ENCODE measurements at regions not wholly inside any gene's neighbourhood (a gene's known extent, or its start where the extent isn't known, plus 50 kb on each side); places are given as distances from the start of the nearest gene placed in this dataset.

- no peak for DNase-seq
These were observed 130.4 kb upstream of the GDF10 start for GRCh38 chr10:47169581-47169980.

DNA sequence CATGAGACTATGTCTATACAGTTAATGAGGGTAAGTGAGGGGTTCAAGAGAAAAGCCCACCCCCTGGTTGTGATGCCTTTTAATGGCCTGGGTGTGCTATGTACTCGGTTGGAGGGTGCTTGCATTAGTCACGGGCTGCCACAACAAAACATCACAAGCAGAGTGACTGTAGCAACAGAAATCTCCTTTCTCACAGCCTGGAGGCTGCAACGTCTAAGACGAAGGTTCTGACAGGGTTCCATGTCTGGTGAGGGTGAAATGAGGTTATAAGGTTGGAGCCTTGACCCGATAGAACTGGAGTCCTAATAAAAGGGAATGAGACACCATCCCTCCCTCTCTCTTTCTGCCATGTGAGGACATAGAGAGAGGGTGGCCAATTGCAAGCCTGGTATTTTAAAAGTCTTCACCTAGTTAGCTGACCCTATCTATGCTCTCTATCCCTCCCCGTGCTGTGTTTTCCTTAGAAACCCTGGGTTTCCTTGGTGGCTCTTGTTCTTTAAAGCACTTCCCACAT, 126.0 kb upstream of the GDF10 start:
- no peak for DNase-seq

DNA sequence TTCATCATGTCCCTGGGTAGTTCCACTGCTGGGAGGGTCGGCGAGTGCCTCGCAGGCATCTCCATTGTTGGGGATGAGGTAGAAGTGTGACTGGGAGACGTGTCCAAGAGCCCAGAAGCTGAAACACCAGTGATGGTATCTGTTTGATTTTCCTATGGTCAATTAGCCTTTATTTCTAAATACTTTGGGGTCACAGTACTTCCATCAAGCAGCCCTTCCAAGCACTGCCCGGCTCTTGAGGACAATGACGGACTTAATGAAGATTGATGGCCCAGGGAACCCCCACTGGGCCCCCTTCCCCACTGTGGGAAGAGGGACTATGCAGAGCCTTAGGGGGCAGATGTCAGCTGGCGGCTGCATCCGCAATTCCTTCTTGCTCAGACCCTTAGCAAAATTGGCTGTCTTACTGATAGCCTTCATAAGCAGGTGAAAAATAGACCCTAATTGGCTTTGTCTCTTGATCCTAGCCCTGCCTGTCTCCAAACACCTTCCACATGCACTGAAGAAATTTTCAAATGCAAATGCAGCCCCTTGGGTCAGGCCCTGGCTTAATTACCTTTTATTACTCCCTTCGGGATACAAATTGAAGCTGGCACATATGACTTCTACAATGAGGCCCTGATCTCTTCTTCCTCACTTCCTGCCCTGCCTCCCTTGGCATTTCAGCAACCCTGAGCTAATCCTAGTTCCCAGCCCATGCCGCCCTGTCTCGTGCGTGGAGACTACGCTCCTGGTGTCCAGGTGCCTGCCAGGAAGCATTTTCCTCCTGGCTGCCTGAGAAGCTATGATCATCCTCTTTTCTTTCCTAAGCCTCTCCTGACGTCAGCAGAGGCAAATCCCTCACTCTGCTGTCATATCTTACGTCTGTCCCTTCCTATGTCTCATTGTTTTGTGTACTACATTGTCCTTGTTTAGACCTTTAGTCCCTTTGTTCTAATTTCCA, 124.5 kb upstream of the GDF10 start:
- no peak for DNase-seq

DNA sequence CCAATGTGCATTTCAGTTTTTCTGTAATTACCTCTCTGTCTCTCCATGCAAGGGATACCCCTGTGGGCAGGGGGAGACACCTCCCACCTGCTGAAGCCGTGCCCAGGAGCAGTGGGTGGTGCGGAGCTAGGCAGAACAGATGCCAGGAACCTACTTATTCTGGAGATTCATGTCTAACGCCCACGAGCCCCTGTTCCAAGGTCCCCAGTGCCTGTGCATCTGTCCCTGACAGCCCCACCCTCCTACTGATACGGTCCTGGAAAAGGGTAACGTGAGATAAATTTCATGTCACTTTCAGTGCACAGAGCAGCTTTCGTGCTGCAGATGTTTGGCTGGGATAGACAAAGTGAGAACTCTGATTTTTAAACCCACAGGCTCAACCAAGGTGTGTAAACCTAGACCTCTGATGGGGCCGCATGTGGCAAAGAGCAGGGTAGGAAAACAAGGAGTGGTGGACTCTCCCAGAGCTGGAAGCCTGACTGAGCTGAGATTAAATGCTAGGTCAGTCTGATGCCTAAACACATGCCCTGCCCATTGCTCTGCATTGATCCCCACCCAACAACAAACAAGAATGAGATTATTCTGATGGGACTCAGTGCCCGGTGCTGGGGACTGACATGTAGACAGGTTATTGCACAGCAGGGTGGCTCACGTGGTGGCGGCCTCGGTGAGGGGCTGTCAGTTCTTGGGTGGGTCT, 123.6 kb upstream of the GDF10 start:
- no peak for DNase-seq

- DNase-seq, result no peak
These were observed 122.8 kb upstream of the GDF10 start for GRCh38 chr10:47176903-47177868.

- no peak for DNase-seq
These were observed 121.3 kb upstream of the GDF10 start for GRCh38 chr10:47178537-47179290.

GRCh38 chr10:47179291-47179647, 120.7 kb upstream of the GDF10 start:
- no peak for DNase-seq

DNA sequence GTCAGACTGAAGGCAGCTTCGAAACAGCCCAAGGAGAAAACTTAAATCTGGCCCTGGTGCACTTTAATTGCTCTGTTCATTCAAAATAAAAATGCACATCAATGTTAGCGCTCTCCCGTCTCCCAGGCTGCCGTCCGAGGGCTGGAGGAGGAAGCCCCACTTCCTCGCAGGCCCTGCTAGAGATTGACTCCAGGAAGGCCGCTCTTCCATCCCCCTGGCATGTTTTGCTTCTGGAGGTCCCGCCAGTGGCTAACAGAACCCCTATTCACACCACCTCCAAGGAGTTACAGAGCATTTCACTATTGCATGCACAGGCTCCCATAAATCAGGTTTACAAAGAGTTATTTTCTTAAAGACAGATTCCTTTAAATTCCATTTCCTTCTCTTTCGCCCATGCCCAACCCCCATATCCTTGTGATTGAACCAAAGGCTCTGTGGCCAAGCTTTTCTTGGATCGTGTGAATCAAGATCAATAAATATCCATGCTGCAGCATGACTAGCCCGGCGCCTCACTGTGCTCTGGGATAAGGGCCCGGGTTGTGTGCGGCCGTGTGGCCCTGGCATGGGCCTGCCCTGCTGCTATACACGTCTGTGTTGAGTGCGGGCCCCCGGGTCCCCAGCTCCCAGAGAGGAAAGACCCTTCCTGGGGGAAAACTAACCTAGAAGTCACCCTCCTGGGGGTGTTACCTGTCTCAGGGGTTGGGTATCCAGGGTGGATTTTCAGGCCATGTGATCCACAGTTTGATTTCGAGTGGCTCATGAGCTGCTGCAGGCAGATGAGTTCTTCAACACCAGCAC, 118.7 kb upstream of the GDF10 start:
- DNase-seq, result no peak

DNA sequence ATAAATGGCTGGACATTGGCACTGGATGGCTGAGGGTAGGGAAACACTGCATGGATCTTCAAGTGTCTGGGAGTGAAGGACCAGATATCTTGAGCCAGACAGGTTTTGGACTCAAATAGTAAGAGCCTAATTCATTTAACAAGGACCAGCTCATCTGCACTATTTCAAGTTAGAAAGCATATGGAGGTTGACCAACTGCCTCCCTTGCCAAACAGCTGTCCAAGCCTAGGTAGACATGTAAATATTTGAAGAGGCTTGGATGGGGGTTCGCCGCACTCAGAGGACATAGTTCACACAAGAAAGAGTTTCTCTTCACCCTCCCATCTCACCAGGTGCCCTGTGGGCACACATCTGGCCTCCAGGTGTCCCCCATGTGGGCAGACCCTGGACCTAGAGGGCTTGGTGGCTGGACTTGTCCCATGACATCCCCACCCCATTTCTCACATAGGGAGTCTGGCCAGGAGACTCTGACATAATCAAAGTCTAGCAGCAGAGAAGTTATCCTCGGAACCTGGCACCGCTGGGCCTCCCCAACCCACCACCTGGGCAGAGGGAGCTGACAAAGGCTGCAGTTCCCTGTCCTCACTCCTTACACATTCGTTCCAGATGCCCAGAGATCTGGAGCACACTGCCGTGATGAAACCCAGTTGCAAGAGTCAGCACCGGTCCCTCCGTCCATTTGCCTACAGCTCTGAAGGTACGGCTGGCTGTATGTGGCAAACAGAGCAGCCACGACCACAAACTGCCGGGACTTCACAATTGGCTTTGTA, 116.9 kb upstream of the GDF10 start:
- no peak for DNase-seq

DNA sequence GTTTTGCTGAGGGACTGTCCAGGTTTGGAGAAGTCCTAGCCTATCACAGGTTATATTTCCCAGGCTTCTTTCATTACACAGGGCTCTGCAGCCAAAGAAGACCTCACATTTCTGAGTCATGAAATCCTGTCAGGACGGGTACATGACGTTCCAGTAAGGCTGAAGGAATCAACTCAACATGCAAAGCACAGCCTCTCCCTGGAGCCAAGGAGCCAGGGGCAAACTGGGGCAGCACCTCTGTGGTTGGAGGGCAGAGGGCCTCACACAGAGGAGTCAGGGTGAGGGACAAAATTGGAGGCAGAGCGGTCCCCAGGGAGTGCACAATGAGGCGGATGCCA, 116.3 kb upstream of the GDF10 start:
- no peak for DNase-seq

DNA sequence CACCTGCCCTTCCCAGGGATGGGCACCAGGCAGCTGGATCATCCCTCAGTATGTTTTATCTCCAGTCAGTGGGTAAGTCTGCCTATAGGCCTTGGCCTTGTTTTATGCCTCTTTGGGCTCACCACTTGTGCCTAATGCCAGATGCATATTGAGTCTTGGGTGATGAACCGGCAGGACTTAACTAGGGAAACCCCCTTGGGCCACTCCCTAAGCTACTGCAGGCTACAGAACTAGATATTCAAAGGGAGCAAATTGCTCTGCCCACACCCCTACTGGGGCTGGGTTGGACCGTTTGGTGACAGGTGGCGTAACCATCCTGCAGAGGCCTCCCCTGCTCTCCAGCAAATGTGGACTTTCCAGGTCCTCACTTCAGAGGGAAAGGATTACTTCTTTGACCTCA, 115.7 kb upstream of the GDF10 start:
- no peak for DNase-seq

DNA sequence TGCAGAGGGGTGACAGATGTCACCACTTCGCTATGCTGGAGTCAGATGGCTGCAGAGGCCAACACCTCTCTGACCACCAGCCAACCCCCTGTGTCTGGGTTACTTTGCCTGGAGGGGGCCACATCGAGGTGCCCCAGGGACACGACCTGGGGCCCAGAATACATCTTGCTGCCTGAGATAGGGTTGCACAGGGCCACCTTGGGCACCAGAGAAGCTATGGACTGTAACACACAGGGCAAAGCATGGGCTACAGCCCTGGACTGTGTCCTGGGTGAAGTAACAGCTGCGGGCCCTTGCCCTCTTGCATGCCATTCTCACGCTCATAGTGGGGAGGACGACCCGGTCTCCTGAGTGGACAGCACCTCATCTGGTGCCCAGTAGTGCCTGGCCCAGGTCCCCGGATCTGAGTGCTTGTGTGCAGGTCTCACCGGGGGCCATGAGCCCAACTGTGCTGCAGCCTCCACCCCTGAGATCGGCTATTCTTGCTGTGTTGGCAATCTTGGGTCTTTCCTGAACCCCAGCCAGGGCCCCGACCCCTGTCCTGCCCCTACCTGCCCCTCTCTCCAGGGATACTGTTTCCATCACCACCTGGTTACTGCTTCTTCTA, 115.2 kb upstream of the GDF10 start:
- DNase-seq, result no peak

- DNase-seq, result no peak
These were observed 113.1 kb upstream of the GDF10 start for GRCh38 chr10:47186941-47187340.

DNA sequence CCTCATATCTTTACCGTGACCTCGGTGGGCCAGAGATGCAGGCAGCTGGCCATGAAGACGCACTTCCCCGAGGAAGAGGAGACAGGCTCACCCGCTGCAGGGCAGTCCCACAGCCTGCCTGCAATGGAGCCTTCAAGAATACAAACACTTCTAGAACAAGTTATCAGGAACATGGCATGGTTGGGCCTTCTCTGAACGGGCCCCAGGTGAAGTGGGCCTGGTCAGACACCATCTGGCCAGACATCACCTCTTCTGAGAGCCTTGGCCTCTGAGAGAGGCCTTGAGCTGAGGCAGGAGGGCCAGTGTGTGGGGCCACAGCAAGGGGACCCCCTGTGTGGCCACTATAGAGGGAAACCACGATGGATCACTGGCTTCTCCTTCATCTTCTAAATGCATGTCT, 112.4 kb upstream of the GDF10 start:
- DNase-seq, result no peak

- no peak for DNase-seq
These were observed 111.8 kb upstream of the GDF10 start for GRCh38 chr10:47188156-47188555.

GRCh38 chr10:47189802-47190201, 110.2 kb upstream of the GDF10 start:
- no peak for DNase-seq

DNA sequence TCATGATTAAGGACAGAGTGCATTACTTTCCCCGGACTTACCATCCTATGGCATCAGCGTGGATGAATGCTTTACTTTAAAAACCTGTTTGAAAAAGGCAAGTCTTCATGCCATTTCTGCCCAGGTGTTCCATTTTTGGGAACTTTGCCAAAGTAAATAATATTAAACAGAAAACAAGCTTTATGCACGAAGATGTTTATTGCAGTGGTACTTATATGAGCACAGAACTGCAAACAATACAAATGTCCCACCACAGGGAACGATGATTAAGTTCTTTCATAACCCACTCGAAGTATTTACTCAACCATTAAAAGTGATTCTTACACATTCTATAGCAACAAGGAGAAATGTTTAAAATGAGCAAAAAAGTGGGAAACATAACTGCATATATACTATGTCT, 109.7 kb upstream of the GDF10 start:
- DNase-seq, result peak; percentile 45

- DNase-seq, result no peak
These were observed 109.1 kb upstream of the GDF10 start for GRCh38 chr10:47190802-47191450.

- DNase-seq, result no peak
These were observed 107.7 kb upstream of the GDF10 start for GRCh38 chr10:47192273-47192672.

GRCh38 chr10:47193666-47194065, 106.3 kb upstream of the GDF10 start:
- no peak for DNase-seq

Data from NCI-H2029 (cell line).